Fibroblast of the aortic adventitia (primary cell): ENCODE measurements at regions not wholly inside any gene's neighbourhood (a gene's known extent, or its start where the extent isn't known, plus 50 kb on each side); places are given as distances from the start of the nearest gene placed in this dataset.
A peak's percentile ranks its signal among the peaks of the same experiment; 100 is the strongest.
"Not testable (repeated sequence)": the region's sequence is repeated elsewhere in the genome, so short reads cannot be mapped to it uniquely, and the experiment has no call there.

Experiments
- DNase-seq: peaks from one replicate; pipeline ENCODE4 v3.0.0-alpha.2; 2010; ENCODE audit warnings: low read depth
- H3K4me3 ChIP-seq: 2 replicates; pipeline ENCODE4 v1.5.1; 2011; ENCODE audit warnings: low read depth, mild to moderate bottlenecking, control low read depth, low read length, moderate library complexity
- TF ChIP-seq, protein P1 (sequence below): IDR thresholded peaks from 2 replicates; pipeline ENCODE4 v1.5.1; 2011; ENCODE audit warnings: mild to moderate bottlenecking, low read length, control low read depth, inconsistent platforms; ENCODE audit not compliant: insufficient read depth

DNA sequence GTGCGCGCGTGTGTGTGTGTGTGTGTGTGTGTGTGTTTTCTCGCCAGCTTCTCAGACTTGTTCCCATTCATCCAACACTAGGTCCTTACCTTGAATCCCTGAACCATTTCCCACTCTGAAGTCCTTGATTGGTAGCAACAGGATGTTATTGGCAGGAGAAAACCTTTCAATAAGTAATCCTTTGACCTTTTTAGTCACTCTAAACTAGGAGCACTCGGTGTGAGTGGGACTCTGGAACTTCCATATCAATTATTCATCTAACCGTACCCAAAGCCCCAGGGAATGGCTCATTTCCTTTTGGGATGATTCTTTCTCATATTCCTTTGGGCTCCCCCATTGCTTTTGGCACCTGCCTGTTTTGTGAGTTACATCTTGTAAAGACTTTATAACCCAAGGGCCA, 140.2 kb upstream of the SPRED1 start:
- H3K4me3 ChIP-seq = no peak overlapping the region
- DNase-seq = no peak
- TF ChIP-seq, protein P1, sequence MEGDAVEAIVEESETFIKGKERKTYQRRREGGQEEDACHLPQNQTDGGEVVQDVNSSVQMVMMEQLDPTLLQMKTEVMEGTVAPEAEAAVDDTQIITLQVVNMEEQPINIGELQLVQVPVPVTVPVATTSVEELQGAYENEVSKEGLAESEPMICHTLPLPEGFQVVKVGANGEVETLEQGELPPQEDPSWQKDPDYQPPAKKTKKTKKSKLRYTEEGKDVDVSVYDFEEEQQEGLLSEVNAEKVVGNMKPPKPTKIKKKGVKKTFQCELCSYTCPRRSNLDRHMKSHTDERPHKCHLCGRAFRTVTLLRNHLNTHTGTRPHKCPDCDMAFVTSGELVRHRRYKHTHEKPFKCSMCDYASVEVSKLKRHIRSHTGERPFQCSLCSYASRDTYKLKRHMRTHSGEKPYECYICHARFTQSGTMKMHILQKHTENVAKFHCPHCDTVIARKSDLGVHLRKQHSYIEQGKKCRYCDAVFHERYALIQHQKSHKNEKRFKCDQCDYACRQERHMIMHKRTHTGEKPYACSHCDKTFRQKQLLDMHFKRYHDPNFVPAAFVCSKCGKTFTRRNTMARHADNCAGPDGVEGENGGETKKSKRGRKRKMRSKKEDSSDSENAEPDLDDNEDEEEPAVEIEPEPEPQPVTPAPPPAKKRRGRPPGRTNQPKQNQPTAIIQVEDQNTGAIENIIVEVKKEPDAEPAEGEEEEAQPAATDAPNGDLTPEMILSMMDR = no peak

DNA sequence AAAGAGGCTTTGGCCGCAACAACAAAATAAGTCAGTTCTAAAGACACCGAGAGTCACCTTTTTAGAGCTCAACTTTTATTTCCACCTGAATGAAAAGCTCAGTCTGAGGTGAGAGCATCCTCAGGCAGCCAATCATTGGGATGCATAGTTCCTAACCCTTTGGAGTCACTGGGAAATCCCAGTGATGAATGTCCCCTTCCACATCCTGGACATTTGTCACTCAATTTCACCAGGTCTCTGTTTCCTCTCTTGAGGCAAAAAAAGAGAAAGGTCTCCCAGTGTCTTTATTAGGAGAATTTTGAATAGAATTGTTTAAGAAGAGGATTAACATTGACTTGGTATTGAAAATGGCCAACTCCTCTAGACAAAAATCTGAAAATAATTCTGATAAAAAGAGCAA, 137.5 kb upstream of the SPRED1 start:
- H3K4me3 ChIP-seq = no peak overlapping the region
- TF ChIP-seq, protein P1 = no peak
- DNase-seq = no peak

DNA sequence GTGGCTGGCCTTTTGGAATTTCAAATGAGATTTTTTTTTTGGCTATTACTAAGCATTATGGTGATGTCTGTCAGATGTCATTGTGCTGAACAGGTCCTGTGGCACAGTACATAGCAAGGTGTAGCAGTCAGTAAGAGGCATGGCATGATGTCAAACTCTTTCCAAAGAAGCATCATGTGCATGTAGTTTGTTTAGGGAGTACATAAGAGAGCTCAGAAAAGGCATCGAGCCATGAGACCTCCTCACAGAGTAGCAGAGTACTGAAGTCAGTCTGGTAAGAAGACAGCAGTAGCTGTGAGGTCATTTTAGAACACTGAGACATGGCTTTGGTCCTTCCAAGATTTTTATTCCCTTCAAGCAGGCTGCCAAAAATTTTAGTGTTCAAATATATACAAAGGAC, 134.9 kb upstream of the SPRED1 start:
- TF ChIP-seq, protein P1 = no peak
- H3K4me3 ChIP-seq = no peak overlapping the region
- DNase-seq = no peak

DNA sequence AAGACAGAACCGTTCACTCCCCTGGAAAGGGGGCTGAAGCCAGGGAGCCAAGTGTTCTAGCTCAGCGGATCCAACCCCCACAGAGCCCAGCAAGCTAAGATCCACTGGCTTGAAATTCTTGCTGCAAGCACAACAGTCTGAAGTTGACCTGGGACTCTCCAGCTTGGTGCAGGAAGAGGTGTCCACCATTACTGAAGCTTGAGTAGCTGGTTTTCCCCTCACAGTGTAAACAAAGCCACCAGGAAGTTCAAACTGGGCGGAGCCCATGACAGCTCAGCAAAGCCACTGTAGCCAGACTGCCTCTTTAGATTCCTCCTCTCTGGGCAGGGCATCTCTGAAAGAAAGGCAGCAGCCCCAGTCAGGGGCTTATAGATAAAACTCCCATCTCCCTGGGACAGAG, 132.8 kb upstream of the SPRED1 start:
- not testable (repeated sequence) for H3K4me3 ChIP-seq, DNase-seq

DNA sequence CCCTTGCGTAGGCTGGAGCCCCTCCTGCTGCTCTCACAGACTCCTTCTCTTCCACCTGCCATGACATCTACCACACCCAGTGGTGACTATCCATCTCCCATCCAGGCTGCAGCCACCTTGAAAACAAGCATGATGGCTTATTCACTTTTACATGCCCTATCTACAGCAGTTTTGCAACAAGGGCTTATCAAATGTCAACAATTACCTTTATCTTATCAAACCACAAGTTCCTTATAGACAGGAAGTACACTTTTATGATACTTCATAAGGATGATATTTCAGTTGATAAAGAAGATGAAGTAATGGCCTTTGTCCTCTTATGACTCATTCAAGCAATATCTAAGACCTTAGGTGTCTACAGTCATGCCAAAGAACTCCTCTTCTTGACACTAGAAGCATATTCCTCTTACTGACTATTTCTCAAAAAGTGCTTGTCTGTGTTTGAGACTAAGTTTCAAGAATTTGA, 125.3 kb upstream of the SPRED1 start:
- TF ChIP-seq, protein P1 = no peak
- no peak overlapping the region for H3K4me3 ChIP-seq
- peak; percentile 46 for DNase-seq

DNA sequence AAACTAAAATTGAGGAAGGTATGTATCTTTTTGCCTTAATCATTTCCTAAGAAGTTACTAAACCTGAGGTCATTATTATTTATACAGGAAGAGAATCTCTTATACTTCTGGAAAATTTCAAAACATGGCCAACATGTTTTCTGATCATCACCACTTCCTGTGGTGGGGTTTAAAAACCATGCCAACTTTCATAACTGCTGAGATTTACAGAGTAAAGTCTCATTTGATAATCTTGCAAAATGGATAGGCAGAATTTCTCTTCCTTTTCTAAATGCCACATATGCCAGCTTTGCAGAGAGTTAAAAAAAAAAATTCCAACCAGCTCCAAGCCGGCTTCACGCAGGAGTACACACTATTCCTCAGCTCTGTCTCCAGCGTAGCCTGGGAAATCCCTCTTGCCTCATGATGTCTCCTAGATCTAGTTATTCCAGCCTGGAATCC, 124.3 kb upstream of the SPRED1 start:
- TF ChIP-seq, protein P1 = no peak
- no peak overlapping the region for H3K4me3 ChIP-seq
- peak; percentile 51 for DNase-seq

DNA sequence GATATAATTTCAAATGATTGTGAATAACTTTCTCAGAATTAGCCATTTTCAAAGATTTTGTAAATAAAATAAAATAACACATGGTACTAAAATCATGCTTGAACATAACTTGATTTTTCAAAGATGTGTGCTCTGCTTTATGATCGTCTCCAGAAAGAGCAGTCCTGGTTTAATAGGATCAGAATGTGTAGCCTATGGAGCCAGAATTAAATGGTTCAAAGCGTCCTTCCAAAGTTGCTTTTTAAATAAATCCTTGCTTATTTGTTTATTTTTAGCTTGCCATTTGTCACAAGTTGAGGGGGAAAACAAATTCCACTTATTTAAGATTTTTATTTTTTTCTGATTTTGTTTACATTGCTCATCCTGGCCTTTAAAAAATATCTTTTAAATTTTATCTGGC, 123.7 kb upstream of the SPRED1 start:
- TF ChIP-seq, protein P1 = no peak
- no peak overlapping the region for H3K4me3 ChIP-seq
- DNase-seq = no peak
